GM12864 (cell line): ENCODE measurements at regions not wholly inside any gene's neighbourhood (a gene's known extent, or its start where the extent isn't known, plus 50 kb on each side); places are given as distances from the start of the nearest gene placed in this dataset.

Experiments used
- DNase-seq: peaks from one replicate; pipeline ENCODE4 v3.0.0-alpha.2; 2011; ENCODE audit warnings: low read depth
- H3K4me3 ChIP-seq: 2 replicates; pipeline ENCODE4 v1.5.1; 2011; ENCODE audit warnings: mild to moderate bottlenecking, low read depth, low read length, control low read depth
- TF ChIP-seq, protein P1 (sequence below): IDR thresholded peaks from 2 replicates; pipeline ENCODE4 v1.5.1; 2011; ENCODE audit warnings: low read depth, mild to moderate bottlenecking, moderate library complexity, low read length, control low read depth, inconsistent platforms; ENCODE audit errors: missing control alignments

DNA sequence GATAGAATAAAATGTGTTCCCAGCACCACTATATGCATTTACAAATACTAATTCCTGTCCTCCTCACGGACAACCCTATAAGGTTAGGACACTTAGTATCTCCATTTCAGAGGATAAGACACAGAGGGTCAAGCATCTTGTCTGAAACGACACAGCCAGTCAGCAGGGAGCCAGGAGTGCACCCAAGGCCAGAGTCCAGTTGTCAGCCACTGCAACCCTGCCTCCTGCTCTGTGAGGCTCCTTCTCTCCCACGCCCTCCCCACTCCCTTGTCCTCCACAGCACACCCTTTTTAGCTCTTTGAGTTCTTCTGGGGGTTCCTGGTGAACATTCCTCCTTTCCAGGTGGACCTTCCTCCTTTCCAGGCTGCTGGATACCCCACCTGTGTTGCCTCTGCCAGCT is 119.0 kb upstream of the TNR start:
- TF ChIP-seq, protein P1, sequence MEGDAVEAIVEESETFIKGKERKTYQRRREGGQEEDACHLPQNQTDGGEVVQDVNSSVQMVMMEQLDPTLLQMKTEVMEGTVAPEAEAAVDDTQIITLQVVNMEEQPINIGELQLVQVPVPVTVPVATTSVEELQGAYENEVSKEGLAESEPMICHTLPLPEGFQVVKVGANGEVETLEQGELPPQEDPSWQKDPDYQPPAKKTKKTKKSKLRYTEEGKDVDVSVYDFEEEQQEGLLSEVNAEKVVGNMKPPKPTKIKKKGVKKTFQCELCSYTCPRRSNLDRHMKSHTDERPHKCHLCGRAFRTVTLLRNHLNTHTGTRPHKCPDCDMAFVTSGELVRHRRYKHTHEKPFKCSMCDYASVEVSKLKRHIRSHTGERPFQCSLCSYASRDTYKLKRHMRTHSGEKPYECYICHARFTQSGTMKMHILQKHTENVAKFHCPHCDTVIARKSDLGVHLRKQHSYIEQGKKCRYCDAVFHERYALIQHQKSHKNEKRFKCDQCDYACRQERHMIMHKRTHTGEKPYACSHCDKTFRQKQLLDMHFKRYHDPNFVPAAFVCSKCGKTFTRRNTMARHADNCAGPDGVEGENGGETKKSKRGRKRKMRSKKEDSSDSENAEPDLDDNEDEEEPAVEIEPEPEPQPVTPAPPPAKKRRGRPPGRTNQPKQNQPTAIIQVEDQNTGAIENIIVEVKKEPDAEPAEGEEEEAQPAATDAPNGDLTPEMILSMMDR, result no peak
- H3K4me3 ChIP-seq, result no peak overlapping the region
- DNase-seq, result no peak

DNA sequence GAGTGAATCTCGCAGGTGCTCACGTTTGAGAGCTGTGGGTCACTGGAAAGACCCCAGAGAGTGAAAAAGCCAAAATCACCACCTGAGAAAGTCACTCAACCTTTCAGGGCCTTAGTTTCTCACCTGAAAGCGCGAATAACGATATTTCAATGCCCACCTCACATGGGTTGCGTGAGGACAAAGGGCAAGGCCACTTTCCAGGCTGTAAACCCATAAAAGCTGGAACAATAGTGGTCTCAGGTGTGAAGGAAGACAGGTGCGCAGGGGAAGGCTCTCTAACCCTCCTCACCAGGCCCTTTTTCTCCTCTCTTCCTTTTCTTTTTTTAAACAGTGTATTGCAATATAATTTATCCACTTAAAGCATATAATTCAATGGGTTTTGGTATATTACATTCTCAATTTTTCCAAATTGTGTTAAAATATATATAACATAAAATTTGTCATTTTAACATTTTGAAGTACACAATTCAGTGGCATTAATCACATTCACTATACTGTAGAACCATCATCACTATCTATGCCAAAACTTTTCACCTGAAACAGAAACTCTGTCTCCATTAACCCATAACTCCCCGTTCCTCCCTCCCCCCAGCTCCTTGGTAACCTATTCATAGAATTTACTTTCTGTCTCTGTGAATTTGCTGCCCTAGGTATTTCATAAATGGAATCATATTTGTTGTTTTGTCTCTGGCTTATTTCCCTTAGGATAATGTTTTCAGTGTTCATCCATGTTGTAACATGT is 118.4 kb upstream of the TNR start:
- H3K4me3 ChIP-seq, result no peak overlapping the region
- no peak for DNase-seq
- TF ChIP-seq, protein P1, result no peak

DNA sequence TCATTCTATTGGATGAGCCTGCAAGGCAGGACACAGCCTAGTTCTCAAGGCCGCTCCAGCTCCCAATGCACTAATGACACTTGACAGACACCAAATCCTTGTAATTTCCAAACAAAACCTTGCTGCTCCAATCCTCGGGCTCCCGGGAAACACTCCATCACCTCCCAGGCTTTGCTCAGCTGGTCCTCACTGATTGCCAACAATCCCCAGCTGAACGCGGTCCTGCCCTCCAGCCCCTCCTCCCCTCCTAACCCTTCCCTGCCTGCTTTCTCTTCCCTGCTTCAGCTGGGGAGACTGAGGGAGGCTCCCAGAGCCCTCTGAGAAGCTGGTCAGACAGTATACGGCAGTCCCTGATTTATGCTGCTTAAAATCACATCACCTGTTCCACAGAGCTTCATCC is 114.4 kb upstream of the TNR start:
- H3K4me3 ChIP-seq, result no peak overlapping the region
- no peak for DNase-seq
- TF ChIP-seq, protein P1, result no peak

DNA sequence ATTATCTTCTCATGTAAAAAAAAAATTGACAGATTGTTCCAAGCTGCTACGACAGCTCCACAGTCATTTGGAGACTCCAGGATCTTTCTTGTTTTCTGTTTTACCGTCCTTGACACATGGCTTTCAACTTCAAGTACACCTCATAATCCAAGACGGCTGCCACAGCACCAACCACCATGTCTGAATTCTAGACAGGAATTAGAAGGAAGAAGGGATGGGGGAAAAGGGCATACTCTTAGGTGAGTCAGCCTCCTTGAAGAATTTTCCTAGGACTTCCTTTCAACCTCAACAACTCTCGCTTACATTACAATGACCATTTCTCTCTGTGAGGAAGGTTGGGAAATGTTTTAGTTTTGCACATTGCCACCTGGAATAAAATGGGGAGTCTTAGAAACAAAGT is 110.3 kb upstream of the TNR start:
- DNase-seq, result no peak
- TF ChIP-seq, protein P1, result no peak
- H3K4me3 ChIP-seq, result no peak overlapping the region

DNA sequence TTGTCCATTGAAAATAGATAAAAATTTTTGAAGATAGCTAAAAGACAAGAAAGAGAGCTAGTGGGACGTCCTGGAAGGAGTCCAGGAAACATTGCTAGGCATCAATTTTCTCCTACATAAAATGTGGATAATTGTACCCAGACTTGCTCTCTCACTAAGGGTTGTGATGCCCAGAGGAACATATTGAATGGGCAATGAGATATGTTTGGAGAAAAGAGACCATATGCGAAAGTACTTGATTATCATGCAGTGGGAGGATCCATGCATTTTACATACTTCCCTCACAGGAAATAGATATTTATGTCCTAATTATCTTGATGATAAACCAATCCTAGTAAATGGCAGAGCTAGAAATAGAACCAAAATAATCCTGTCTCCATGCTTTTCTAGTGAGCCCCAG is 108.4 kb upstream of the TNR start:
- no peak overlapping the region for H3K4me3 ChIP-seq
- DNase-seq, result no peak
- TF ChIP-seq, protein P1, result no peak

DNA sequence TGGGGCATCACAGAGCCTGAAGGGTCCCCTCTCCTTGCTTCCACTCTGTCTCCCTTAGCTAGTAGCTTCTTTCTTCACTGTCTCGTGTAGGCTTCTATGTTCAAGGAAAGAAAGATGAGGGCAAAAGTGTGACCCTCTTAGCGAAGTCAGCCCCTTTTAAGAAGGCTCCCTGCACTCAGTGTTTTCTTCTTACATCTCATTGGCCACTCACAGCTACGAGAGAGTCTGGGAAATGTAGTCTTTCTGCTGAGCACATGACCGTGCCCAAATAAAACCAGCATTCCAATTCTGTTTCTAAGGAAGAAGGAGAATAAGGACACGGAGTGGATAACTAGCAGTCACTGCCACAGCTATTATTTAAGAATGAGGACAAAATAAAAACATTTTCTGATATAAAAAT is 104.9 kb upstream of the TNR start:
- H3K4me3 ChIP-seq, result no peak overlapping the region
- TF ChIP-seq, protein P1, result no peak

DNA sequence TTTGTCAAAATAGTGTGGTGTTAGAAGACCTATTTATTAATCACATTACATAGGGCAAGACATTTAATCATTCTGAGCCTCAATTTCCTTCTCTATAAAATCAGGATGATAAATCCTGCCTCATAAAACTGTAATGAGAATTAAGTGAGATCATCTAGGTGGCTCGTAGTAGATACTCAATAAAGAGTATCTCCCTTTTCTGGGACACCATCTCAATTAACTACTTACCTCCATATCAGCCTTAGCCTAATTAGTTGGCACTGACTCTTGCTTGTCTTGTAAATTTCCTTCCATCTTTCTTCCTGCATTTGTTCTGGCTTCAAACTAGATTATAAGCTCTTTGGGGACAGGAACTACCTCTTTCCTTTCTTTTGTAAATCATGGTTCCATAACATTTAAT is 102.6 kb upstream of the TNR start:
- H3K4me3 ChIP-seq, result no peak overlapping the region
- TF ChIP-seq, protein P1, result no peak
- DNase-seq, result no peak

More for the DNA sequence above, 104.9 kb upstream of the TNR start:
- no peak for DNase-seq
